HG02981 (cell line): ENCODE measurements at regions not wholly inside any gene's neighbourhood (a gene's known extent, or its start where the extent isn't known, plus 50 kb on each side); places are given as distances from the start of the nearest gene placed in this dataset.

Source experiments
- ATAC-seq: cut with Tn5 transposase; IDR thresholded peaks from one replicate; pipeline ENCODE4 v1.9.1; 2021; ENCODE audit warnings: mild to moderate bottlenecking, moderate library complexity; ENCODE audit not compliant: unreplicated experiment

- ATAC-seq: no peak
Observed at GRCh38 chr6:54009052-54009654, 102.1 kb upstream of the MLIP start.

DNA sequence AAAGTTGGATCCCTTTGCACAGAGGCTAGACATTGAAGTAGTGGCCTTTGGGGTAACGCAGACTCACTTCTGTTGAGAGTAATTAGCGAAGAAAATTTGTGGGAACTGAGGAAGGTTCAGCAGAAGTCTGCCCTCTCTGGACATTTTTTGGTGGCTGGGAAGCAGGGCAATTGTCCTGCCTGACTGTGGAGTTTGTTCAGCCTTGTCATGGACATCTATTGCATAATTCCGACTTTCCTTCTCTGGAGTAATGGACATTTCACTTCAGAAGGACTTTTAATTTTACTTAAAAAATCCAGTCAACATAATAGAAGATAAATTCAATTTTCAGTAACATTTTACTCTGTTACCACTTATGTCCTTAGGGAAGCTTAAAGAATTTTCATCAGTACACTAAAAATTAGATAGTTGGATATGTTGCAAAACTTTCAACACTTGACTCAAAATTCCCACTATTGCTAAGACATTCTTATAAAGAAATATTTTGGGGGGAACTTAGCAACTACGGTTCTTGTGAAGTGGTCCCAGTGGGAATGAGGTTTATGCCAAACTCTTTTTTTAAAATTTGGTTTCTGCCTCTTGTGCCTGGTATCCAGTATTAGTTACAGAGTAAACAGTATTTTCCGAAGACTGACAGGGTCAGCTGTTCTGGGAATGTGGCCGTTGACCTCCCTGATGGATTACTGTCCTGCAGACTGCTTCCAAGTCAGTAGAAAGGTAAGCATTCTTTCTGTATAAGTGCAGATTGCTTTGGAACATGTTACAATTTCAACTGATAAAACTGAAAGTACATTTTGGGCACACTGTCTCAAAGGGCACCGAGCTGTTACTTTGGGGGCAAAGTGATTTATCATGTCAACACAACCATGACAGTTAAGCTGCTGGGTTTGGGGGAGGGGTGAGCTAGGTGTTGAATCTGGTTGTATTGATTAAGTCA lies 100.6 kb upstream of the MLIP start:
- ATAC-seq: no peak

- ATAC-seq: no peak
Observed at GRCh38 chr6:54011277-54011648, 100.0 kb upstream of the MLIP start.

- no peak for ATAC-seq
Observed at GRCh38 chr6:54013966-54014365, 97.3 kb upstream of the MLIP start.

DNA sequence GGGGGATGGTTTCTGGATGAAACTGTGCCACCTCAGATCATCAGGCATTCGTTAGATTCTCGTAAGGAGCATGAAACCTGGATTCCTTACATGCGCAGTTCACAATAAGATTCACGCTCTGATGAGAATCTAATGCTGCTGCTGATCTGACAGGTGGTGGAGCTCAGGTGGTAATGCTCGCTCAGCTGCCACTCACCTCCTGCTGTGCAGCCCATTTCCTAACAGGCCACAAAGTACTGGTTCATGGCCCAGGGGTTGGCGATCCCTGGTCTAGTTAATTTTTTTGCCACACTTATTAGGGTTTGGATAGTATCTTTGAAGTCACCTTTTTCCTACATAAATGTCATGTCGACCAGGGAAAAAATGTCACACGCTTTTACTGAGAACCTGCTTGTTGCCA lies 96.8 kb upstream of the MLIP start:
- ATAC-seq: no peak

DNA sequence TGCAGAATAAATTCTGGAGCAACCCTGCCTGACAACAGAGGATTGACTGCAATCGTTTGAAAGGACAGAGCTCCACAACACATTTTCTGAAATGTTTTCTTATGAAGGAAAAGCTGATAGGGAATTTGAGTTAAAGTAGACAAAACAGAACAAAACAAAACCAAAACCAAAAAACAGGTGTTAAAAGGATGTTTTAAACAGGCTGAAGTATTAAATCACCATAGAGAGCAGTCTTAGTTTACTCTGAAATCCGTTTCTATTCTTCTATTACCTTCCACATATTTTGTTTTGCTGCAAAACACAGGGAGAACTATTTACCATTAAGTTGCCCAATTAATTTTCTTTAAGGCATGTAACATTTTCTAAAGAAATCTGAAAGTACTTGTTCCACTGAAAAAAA lies 93.4 kb upstream of the MLIP start:
- no peak for ATAC-seq

- ATAC-seq: no peak
Observed at GRCh38 chr6:54018722-54019121, 92.5 kb upstream of the MLIP start.

GRCh38 chr6:54019860-54020259 lies 91.4 kb upstream of the MLIP start:
- ATAC-seq: no peak

DNA sequence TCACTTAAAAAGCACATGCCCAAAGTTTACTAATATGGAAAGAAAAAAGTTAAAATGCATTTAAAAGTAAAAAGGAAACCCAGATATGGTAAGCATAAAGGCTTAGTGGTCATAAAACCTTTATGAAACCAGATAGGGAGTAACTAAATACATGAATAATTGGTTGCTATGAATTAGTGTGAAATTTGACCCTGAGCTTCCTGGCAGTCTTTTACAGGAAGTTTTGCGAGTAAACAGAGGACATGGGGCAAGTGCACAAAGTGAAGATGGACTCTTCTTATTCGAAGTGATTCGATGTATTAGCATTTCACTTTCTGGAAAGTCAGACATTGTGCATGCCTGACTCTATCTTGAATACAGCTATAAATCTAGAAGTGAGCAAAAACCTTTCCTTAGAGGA lies 90.9 kb upstream of the MLIP start:
- ATAC-seq: no peak

DNA sequence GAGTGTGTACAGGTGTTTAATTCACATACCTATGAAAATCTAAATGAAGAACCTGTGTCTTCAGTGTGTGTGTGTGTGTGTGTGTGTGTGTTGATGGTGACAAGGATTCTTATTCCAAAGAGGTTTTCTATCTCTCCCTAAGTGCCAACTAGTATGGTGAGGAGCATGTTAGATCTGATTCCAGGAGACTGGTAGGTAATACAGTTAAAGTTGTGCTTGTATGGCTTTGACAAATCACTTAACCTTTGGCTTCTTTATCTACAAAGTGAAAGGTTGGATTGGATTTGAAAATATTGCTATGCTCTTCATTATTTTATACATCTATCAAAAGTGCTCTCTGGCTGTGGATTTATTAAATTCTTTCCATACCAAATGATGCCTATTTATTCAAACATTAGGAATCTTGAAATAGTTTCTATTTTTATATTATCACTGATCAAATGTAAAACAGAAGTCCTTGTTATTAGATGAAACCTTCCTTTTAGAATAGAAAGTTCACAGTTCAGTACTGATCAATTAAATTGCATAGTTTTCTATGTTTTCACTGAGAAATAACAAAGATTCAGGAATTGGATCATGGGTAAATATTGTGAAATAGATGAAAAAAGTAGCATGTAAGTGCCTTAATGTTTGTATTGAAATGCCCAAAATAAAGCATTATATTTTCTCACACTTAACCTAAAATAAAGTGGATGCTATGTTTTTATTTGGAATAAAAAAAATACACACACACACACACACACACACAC lies 84.4 kb upstream of the MLIP start:
- ATAC-seq: no peak

DNA sequence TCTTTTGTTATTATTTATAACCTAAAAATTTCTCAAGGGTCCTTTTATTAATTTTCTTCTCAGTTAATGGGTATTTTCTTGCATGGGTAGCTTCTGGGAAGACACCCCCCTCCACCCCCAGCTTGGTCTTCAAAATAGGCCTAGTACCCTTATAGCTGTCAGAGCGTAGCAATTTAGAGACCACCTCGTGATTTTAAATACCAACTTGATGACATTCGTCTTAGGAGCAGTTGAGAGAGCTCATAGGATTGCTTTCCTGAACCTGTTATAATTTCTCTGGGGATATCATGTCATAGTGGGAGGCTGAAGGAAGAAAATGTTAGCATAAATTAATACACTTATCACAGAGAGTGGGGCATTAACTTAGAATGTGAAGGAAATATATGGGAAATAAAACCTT lies 83.1 kb upstream of the MLIP start:
- ATAC-seq: no peak

DNA sequence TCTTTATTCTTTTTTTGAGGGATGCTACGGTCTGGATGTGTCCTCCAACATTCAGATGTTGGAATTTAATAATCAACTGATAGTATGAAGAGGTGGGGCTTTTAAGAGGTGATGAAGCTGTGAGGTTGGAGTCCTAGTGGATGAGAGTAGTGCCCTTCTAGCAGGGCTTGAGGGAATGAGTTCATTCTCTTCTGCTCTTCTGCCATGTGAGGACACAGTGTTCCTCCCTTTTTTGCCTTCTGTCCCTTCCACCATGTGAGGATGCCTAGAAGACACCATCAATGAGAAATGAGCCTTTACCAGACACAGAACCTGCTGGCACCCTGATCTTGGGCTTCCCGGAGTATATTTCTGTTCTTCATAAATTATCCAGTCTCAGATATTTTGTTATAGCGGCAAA lies 82.1 kb upstream of the MLIP start:
- ATAC-seq: no peak

- no peak for ATAC-seq
Observed at GRCh38 chr6:54031169-54031568, 80.1 kb upstream of the MLIP start.

GRCh38 chr6:54037277-54037779 lies 73.9 kb upstream of the MLIP start:
- no peak for ATAC-seq

- ATAC-seq: no peak
Observed at GRCh38 chr6:54040545-54040944, 70.7 kb upstream of the MLIP start.

DNA sequence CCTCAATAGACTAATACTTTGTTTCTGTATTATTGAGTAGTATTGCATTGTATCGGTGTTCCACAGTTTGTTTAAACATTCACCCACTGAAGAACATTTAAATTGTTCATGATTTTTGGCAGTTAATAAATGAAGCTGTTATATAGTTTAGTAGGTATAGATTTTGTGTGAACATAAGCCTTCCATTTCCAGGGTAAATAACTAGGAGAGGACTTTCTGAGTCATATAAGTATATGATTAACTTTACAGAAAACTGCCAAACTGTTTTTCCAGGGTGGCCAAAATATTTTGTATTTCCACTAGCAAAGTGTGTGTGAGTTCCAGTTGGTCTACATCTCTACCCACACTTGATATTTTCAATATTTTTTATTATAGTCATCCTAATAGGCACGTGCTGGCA lies 70.0 kb upstream of the MLIP start:
- ATAC-seq: no peak

GRCh38 chr6:54043360-54043759 lies 67.9 kb upstream of the MLIP start:
- ATAC-seq: no peak

GRCh38 chr6:54044059-54044458 lies 67.2 kb upstream of the MLIP start:
- ATAC-seq: no peak

- no peak for ATAC-seq
Observed at GRCh38 chr6:54048782-54049181, 62.5 kb upstream of the MLIP start.

DNA sequence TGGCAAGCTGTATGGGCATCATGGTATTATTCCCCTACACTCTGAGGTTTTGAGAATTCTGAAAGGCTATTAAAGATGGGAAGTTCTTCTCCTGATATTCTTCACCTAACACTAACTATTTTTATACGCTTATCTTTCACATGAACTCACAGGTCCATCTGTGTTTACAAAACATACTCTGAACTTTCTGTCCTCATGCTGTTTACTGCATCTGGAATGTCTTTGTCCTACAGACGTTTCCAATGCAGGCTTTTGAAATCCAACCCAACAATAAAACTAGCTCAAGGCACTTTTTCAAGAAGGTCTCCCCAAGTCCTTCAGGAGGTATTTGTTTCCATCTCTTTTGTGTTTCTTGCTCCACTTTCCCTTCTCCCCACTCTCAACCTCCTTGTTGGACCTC lies 60.5 kb upstream of the MLIP start:
- no peak for ATAC-seq

- ATAC-seq: no peak
Observed at GRCh38 chr6:54053881-54054391, 57.3 kb upstream of the MLIP start.
